IPS-NIHi7 (cell line): ENCODE measurements at regions not wholly inside any gene's neighbourhood (a gene's known extent, or its start where the extent isn't known, plus 50 kb on each side); places are given as distances from the start of the nearest gene placed in this dataset.
A peak's percentile ranks its signal among the peaks of the same experiment; 100 is the strongest.
"Not testable (repeated sequence)": the region's sequence is repeated elsewhere in the genome, so short reads cannot be mapped to it uniquely, and the experiment has no call there.

Experiments used
- DNase-seq: peaks from one replicate; pipeline ENCODE4 v3.0.0; 2012; ENCODE audit warnings: mixed read lengths; ENCODE audit errors: extremely low spot score

GRCh38 chr4:71209161-71209560, 129.7 kb upstream of the SLC4A4 start:
- DNase-seq, result no peak

GRCh38 chr4:71210823-71211222, 128.0 kb upstream of the SLC4A4 start:
- no peak for DNase-seq

- DNase-seq, result no peak
Measured at GRCh38 chr4:71211748-71212147, 127.1 kb upstream of the SLC4A4 start.

- DNase-seq, result no peak
Measured at GRCh38 chr4:71212216-71212615, 126.6 kb upstream of the SLC4A4 start.

- DNase-seq, result no peak
Measured at GRCh38 chr4:71214578-71214977, 124.2 kb upstream of the SLC4A4 start.

- no peak for DNase-seq
Measured at GRCh38 chr4:71216316-71216959, 122.4 kb upstream of the SLC4A4 start.

- DNase-seq, result no peak
Measured at GRCh38 chr4:71217688-71218087, 121.1 kb upstream of the SLC4A4 start.

- not testable (repeated sequence) for DNase-seq
Measured at GRCh38 chr4:71220848-71221247, 118.0 kb upstream of the SLC4A4 start.

GRCh38 chr4:71221510-71222466, 117.0 kb upstream of the SLC4A4 start:
- DNase-seq, result no peak

GRCh38 chr4:71222661-71223060, 116.2 kb upstream of the SLC4A4 start:
- DNase-seq, result no peak

- peak; percentile 69 for DNase-seq
Measured at GRCh38 chr4:71229477-71230270, 109.1 kb upstream of the SLC4A4 start.

- DNase-seq, result no peak
Measured at GRCh38 chr4:71230271-71231128, 108.3 kb upstream of the SLC4A4 start.

GRCh38 chr4:71231129-71232055, 107.4 kb upstream of the SLC4A4 start:
- no peak for DNase-seq

- no peak for DNase-seq
Measured at GRCh38 chr4:71232056-71232430, 106.8 kb upstream of the SLC4A4 start.

- DNase-seq, result no peak
Measured at GRCh38 chr4:71232846-71233245, 106.0 kb upstream of the SLC4A4 start.

GRCh38 chr4:71235311-71236201, 103.3 kb upstream of the SLC4A4 start:
- DNase-seq, result no peak

- DNase-seq, result no peak
Measured at GRCh38 chr4:71236226-71236625, 102.6 kb upstream of the SLC4A4 start.

- DNase-seq, result no peak
Measured at GRCh38 chr4:71237641-71238040, 101.2 kb upstream of the SLC4A4 start.

GRCh38 chr4:71239365-71239764, 99.5 kb upstream of the SLC4A4 start:
- DNase-seq, result no peak
